NCI-H526 (cell line): ENCODE measurements at regions not wholly inside any gene's neighbourhood (a gene's known extent, or its start where the extent isn't known, plus 50 kb on each side); places are given as distances from the start of the nearest gene placed in this dataset.
A peak's percentile ranks its signal among the peaks of the same experiment; 100 is the strongest.
"Not testable (repeated sequence)": the region's sequence is repeated elsewhere in the genome, so short reads cannot be mapped to it uniquely, and the experiment has no call there.

Experiments
- DNase-seq, 2 experiments: peaks; one replicate each; lab custom pipeline; 2025; lab: John Stamatoyannopoulos, UW

- no peak for DNase-seq
Observed at GRCh38 chr21:14058566-14058965, 152.2 kb downstream of the LIPI start.

GRCh38 chr21:14057841-14058481 is 152.8 kb downstream of the LIPI start:
- DNase-seq: not testable (repeated sequence)

GRCh38 chr21:14057313-14057712 is 153.4 kb downstream of the LIPI start:
- DNase-seq: no peak

GRCh38 chr21:14056771-14057191 is 154.0 kb downstream of the LIPI start:
- no peak for DNase-seq

GRCh38 chr21:14055746-14056515 is 154.8 kb downstream of the LIPI start:
- not testable (repeated sequence) for DNase-seq

- DNase-seq: no peak
Observed at GRCh38 chr21:14054682-14055081, 156.1 kb downstream of the LIPI start.

- no peak for DNase-seq
Observed at GRCh38 chr21:14050121-14050520, 160.6 kb downstream of the LIPI start.

- DNase-seq: no peak
Observed at GRCh38 chr21:14046401-14046800, 164.4 kb downstream of the LIPI start.

GRCh38 chr21:14040386-14040785 is 170.4 kb downstream of the LIPI start:
- DNase-seq: no peak

GRCh38 chr21:14028619-14029018 is 182.1 kb downstream of the LIPI start:
- DNase-seq: not testable (repeated sequence)

GRCh38 chr21:14027235-14027869 is 183.4 kb downstream of the LIPI start:
- peak; percentile 92 to 95 for DNase-seq

- DNase-seq: not testable (repeated sequence)
Observed at GRCh38 chr21:14020108-14020507, 190.6 kb downstream of the LIPI start.

GRCh38 chr21:14015841-14016240 is 194.9 kb downstream of the LIPI start:
- not testable (repeated sequence) for DNase-seq

- DNase-seq: not testable (repeated sequence)
Observed at GRCh38 chr21:14013623-14014498, 196.9 kb downstream of the LIPI start.

- no peak for DNase-seq
Observed at GRCh38 chr21:14013056-14013603, 197.6 kb downstream of the LIPI start.

GRCh38 chr21:14012409-14012808 is 198.3 kb downstream of the LIPI start:
- DNase-seq: no peak

- DNase-seq: not testable (repeated sequence)
Observed at GRCh38 chr21:14011751-14012150, 199.0 kb downstream of the LIPI start.

- DNase-seq: not testable (repeated sequence)
Observed at GRCh38 chr21:14011149-14011548, 199.6 kb downstream of the LIPI start.

- no peak for DNase-seq
Observed at GRCh38 chr21:14010729-14011128, 200.0 kb downstream of the LIPI start.

GRCh38 chr21:14009990-14010389 is 200.8 kb downstream of the LIPI start:
- not testable (repeated sequence) for DNase-seq

- DNase-seq: not testable (repeated sequence)
Observed at GRCh38 chr21:14009238-14009981, 201.3 kb downstream of the LIPI start.
